NCI-H2107 treated with DMSO at 0.1 percent for 48 hours (cell line): ENCODE measurements at regions not wholly inside any gene's neighbourhood (a gene's known extent, or its start where the extent isn't known, plus 50 kb on each side); places are given as distances from the start of the nearest gene placed in this dataset.
"Not testable (repeated sequence)": the region's sequence is repeated elsewhere in the genome, so short reads cannot be mapped to it uniquely, and the experiment has no call there.

Source experiments
- DNase-seq: peaks from one replicate; lab custom pipeline; 2025; ENCODE audit not compliant: unreplicated experiment; lab: John Stamatoyannopoulos, UW

DNA sequence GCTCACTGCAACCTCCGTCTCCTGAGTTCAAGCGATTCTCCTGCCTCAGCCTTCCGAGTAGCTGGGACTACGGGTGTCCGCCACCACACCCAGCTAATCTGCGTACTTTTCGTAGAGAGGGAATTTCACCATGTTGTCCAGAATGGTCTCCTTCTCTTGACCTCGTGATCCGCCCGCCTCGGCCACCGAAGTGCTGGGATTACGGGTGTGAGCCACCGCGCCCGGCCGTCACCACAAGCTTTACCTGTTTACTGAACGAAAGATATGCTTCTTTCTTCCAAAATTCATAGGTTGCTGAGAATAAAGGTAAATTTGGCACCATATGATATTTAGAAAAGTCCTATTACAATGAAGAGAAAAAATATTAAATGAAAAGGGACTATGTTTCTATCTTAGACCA lies 333.5 kb upstream of the EPHA6 start:
- no peak for DNase-seq

DNA sequence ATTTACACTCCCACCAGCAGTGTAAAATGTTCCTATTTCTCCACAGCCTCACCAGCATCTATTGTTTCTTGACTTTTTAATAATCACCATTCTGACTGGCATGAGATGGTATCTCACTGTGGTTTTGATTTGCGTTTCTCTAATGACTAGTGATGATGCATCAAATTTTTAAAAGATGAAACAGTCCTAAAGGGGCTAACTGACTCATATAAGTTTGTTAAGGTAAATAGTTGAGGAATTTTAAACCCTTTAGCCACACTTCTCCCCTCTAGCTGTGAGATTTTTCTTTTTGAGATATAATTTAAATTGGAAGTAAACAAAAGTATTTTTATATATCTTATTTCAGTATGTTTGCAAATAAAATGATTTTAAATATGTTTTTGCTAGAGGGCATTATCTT lies 331.2 kb upstream of the EPHA6 start:
- not testable (repeated sequence) for DNase-seq

DNA sequence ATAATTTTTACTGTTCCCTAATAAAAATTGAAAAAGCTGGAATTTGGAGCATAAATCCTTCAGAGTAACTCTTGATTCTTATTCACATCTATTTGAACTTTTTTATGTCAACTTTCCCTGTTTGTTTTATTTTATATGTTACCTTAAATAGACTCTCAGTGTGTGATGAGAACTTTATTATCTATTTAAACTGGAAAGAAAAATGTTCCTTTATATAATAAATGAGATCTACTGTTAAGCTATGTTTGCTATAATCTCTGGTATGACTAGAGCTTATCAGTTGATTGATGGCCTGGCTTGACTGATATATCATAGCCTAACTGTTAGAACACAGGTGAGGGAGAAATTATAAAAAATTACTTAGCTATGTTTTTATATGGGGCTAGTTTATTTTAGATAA lies 330.6 kb upstream of the EPHA6 start:
- DNase-seq, result no peak

DNA sequence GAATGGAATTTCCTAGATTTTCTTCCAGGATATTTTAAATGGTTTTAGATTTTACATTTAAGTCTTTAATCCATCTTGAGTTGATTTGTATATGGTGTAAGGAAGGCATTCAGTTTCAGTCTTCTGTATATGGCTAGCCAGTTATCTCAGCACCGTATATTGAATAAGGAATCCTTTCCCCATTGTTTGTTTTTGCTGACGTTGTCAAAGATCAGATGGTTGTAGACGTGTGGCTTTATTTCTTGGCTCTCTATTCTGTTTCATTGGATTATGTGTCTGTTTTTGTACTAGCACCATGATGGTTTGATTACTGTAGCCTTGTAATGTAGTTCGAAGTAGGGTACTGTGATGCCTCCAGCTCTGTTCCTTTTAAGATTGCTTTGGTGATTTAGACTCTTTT lies 325.7 kb upstream of the EPHA6 start:
- DNase-seq, result no peak

DNA sequence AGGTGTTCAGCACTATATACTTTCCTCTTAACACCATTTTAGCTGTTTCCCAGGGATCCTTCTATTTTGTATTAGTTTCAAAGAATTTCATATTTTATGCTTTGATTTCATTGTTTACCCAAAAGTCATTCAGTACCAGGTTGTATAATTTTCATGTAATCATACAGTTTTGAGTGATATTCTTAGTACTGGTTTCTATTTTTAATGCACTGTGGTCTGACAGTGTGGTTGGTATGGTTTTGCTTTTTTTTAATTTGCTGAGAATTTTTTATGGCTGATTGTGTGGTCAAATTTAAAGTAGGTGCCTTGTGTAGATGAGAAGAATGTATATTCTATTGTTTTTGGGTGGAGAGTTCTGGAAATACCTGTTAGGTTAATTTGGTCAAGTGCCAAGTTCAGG lies 323.4 kb upstream of the EPHA6 start:
- DNase-seq, result no peak

DNA sequence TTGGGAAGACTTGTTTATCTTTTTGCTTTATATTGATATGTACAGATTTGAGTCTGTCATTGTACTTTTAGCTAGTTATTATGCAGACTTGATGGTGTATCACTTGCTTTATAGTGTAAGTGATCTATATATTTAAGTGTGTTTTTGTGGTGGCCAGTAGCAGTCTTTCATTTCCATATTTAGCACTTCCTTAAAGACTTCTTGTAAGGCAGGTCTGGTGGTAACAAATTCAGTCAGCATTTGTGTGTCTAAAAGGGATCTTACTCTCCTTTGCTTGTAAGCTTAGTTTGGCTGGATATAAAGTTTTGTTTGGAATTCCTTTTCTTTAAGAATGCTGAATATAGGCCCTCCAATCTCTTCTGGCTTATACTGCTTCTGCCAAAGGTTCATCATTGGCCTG lies 322.5 kb upstream of the EPHA6 start:
- DNase-seq, result no peak

DNA sequence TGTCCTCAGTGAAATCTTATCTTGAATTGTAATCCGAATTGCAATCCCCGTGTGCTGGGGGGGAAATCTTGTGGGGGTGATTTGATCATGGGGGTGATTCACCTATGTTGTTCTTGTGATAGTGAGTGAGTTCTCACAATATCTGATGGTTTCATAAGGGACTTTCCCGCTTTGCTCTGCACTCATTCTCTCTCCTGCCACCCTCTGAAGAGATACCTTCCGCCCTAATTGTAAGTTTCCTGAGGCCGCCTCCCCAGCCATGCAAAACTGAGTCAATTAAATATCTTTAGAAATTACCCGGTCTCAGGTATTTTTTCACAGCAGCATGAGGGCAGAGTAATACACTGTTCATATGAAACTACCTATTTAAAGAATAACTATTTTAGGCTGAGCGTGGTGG lies 304.1 kb upstream of the EPHA6 start:
- no peak for DNase-seq

DNA sequence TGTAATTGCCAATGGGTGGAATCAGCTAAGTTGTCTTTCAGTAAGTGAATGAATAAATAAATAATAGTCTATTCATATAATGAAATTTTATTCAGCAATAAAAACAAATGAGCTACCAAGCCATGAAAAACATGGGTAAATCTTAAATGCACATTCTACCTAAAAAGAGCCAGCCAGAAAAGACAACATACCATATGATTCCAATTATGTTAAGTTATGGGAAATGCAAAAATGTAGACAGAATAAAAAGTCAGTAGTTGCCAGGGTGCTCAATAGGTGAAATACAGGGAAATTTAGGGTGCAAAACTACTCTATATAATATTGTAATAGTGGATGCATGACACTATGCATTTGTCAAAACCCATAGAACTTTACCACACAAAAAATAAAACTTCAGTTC lies 277.2 kb upstream of the EPHA6 start:
- DNase-seq, result no peak

DNA sequence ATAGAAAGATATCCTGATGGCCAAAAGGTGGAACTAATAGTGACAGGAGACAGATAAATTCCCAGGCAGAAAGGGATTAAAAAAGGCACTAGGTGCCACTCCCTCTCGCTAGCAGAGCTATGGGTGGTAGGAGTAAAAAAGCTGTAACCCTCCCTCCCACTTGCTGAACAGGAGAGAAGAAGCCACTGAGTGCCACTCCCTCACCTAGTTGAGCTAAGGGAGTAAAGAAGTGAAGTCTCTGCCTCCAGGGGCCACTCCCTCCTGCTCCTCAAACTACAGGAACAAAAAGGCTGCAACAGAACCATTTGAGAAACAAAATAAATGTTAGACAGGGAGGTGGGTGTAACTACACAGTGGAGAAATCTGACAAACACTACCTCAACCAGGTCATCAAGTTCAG lies 276.2 kb upstream of the EPHA6 start:
- no peak for DNase-seq

DNA sequence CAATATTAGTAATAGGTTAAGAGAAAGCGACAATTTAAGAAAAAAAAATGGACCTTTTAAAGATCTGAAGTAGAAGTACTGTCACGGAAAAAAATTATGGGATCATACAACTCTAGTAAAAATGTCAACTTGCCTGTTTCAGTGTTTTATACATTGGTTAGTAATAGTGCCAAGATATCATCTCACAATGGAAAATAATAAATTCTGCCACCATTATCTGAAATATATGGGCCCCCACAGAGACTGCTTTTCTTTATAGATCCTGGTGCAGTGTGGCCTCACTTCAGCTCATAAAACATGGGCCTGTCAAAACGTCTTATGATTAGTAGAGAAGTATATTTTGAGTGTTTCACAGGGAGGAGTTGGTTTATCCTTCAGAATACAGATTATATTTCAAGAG lies 266.3 kb upstream of the EPHA6 start:
- DNase-seq, result no peak

DNA sequence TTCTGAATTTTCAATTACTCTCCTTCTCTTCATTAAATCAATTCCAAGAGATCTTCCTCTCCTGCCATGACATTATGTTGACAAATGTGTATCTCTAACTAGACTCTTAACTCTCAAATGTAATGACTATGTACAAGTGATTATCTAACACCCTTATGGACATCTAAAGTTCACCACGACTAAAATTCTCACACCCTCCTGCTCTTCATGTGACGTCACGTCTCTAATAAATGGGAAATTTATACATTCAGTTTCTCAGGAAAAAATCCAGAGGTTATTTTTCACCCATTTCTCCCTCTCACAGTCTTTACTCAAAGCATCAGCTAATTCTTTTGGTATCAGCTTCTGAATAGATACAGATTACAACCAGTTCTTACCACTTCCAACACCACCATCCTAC lies 237.5 kb upstream of the EPHA6 start:
- no peak for DNase-seq

DNA sequence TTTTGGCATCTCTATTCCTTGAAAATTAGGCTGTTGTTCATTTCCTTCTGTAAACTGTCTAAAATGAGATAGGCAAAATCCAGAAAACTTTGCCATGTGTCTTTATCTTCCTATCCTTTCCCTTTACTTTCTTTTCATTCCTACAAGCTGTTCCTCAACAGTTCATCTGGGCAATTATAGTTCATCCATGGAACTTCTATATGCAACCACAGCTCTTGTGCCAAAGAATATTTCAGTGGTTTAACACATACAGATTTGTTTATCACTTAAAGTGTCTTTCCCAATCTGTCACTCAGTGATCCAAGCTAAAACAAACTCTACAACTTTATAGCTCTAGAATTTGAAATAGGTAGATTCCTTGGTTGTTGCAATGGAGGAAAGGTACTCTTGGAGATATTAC lies 230.3 kb upstream of the EPHA6 start:
- no peak for DNase-seq

DNA sequence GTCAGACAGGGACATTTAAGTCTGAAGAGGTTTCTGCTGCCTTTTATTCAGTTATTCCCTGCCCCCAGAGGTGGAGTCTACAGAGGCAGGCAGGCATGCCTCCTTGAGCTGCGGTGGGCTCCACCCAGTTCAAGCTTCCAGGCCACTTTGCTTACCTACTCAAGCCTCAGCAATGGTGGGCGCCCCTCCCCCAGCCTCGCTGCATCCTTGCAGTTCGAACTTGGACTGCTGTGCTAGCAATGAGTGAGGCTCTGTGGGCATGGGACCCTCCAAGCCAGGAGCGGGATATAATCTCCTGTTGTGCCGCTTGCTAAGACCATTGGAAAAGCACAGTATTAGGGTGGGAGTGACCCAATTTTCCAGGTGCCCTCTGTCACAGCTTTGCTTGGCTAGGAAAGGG lies 207.5 kb upstream of the EPHA6 start:
- not testable (repeated sequence) for DNase-seq

DNA sequence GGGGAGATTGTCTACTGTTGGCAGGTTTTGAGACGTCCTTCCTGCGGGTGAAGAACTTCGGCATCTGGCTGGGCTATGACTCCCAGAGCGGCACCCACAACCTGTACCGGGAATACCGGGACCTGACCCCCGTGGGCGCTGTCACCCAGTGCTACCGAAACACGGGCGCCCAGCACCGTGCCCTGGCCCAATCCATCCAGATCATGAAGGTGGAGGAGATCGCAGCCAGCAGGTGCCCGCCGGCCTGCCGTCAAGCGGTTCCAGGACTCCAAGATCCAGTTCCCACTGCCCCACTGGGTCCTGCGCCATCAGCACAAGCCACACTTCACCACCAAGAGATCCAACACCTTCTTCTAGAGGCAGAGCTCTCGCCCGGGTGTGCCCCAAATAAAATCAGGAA lies 194.9 kb upstream of the EPHA6 start:
- no peak for DNase-seq

DNA sequence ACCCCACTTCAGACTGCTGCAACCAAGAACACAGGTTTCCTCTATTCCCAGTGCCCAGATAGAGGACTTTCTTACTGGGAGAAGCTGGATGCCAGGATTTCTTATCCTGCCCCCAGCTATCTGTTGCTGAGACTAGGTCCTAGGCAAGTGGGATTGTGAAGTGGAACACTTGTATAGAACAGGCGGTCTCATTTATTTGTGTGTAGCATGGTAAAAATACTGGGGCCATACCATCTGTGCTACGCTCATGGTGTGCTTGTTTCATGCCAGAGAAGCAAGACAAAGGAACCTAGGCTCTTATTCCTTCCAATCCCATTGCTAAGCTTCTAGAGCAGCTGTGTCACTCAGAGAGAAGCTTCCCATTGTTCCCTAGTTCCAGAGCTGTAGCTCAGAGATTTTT lies 191.5 kb upstream of the EPHA6 start:
- DNase-seq, result no peak

DNA sequence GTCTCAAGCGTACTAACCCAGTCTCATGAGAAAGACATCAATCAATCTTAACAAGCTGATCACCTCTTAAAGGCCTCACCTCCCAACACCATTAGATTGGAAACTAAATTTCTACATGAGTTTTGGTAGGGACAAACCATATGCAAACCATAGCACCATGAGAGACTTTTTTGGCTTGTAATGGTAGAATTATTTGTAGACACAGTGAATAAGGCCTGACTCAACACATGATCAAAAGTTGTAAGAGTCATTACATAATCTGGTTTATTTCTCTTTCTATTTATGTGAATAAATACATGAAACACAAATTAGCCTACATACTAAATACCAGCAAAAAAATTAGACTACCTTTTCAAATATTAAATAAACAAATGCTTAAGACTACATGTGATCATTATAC lies 183.3 kb upstream of the EPHA6 start:
- DNase-seq, result no peak

DNA sequence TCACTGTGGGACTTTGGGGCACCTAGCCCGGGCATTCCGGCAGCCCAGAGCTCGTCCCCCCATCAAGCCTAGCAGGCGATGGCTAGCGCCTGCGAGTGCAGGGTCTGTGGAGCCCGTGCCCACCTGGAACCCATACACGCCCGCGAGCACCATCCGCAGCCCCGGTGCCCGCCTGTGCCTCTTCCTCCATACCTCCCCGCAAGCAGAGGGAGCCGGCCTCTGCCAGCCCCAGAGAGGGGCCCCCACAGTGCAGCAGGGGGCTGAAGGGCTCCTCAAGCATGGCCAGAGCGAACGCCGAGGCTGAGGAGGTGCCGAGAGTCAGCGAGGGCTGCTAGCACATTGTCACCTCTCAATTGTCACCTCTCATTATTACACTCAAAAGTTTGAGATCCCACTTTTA lies 167.8 kb upstream of the EPHA6 start:
- no peak for DNase-seq

DNA sequence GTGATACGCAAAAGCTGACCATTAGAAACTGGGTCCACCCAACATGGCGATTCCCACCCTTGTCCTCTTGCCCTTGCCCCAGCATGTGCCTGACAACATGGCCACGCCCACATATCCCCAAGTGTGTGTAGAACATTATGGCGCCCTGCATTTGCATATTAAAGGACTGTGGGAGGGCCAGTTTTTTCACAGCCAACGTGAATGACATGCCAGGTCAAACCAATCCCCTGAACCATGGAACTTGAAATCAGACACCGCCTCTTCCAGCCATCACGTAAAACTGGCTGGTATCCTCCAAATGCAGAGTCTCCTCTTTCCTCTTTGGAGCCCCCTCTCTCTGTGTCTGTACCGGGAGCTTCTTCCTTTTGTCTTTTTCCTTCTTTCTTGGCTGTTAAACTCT lies 156.7 kb upstream of the EPHA6 start:
- no peak for DNase-seq

DNA sequence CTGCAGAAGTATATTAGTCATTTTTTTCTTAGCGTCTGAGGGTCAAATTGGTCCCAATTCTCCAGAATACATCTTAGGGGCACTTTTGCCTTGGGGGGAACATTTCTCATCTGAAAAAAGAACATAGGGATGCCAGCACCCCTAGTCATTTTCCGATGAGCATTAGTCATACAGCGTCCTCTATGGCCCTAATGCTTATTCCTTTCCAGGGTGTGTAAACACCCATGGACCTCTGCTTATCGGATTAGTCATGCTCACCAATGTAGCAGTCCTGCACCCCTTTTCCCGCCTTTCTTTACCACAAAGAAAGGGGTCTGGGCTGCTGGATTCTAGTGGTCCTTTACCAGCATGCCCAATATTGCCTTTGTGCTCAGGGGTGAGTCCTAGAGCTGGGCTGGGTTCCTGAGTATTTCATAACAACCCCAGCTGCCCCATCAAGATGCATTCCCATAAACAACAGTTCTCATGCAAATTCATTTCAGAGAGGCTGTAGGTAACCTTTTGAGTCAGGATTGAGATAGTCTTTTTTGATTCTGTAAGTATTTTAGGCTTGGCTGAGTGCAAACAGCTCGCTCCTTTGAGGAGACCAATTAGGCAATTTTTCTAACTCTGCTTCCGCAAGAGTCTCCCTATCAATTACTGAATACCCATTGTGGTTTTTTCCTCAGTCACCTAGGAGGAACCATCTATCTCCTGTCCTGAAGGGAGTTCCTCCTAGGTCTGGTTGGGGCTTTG lies 142.4 kb upstream of the EPHA6 start:
- not testable (repeated sequence) for DNase-seq

DNA sequence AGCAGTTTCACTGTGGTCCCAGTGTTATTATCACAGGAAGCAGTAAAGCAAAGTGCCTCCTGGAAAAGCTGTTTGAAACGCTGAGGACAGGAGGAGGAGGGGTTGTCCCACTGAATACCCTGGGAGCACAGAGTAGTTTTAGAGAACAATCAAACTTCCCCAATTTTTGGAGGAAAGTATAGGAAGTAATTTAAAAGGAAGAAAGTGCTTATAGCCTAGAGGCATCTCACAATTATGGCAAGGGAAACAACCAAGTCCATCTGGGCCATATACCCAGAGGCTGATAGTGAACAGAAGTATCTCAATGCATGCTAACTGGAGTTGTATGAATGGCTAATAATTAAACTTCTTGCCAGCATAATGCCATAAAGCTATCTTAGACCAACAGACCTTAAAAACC lies 137.2 kb upstream of the EPHA6 start:
- DNase-seq, result no peak

DNA sequence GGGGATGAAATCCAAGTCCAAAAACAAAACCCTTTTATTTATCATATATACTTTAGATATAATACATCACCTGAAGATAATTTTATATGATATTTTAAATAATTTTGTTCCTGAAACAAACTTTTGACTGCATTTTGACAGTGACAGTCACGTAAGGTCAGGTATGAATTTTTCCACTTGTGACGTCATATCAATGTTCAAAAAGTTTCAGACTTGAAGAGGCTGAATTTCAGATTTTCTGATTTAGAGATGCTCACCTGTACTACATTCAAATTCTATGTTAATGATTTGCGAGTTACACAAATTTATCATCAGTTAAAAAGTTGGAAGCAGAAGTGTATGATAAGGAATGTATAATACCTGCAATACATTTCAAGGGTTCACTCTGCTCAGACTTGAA lies 136.1 kb upstream of the EPHA6 start:
- no peak for DNase-seq

DNA sequence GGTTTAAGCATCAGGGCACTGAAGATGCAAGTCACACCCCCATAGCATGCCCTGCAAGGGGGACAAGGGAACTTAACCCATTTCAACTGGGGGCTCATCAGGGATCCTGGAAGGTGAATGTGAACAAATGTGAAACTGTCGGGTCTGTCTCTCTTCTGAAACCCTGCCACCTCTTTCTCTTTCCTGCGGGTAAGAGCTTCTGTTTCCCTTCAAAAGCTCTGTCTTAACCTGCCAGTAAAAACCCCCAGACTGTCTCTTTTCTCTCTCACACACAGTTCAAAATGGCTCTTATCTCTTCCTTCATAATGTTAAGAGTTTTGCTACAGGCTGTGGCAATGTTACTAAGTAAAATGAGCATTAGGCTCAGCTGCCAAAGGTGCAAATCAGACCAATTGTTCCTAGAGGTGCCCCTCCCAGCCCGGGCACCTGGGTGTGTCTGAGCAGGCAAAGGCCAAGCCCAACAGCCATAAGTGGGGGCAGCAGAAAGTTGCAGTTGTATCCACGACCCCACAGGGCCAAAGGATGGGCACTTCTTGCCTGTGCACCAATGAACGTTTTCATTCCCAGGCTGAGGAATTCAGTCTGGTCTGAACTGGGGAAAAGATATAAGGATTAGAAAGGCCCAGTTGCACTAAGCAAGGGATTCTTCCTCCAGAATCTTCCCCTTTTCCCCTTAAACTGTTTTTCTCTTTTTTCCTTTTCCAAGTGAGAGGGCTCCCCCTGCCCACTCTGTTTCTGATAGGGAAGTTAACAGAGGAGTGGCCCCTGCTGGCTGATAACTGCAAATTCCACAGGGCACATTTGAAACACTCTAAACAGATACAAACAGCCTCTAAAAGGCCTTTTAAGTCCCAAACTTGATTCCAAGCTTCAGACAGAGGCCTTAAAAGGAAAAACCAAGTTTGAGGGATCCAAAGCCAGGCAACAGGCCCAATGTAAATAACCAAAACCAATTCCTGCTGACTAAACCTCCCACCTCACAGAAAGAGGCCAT lies 113.8 kb upstream of the EPHA6 start:
- DNase-seq, result no peak
